ENCODE measurements at regions not wholly inside any gene's neighbourhood (a gene's known extent, or its start where the extent isn't known, plus 50 kb on each side); places are given as distances from the start of the nearest gene placed in this dataset.
"Not testable (repeated sequence)": the region's sequence is repeated elsewhere in the genome, so short reads cannot be mapped to it uniquely, and the experiment has no call there.

GRCh38 chr3:63090656-63091055 lies 187.5 kb upstream of the SYNPR start:
- no peak overlapping the region for H3K4me3 Mint-ChIP-seq
- ATAC-seq (no peak), DNase-seq (ENCODE audit: low spot score in 2 of 2) (no peak)
- H3K27ac Mint-ChIP-seq = no peak overlapping the region
- peaks cover 10% of the 10 kb centered on the region for H3K9me3 Mint-ChIP-seq
- no peaks in the 10 kb centered on the region for H3K36me3 Mint-ChIP-seq
- no peaks in the 10 kb centered on the region for H3K4me1 Mint-ChIP-seq

DNA sequence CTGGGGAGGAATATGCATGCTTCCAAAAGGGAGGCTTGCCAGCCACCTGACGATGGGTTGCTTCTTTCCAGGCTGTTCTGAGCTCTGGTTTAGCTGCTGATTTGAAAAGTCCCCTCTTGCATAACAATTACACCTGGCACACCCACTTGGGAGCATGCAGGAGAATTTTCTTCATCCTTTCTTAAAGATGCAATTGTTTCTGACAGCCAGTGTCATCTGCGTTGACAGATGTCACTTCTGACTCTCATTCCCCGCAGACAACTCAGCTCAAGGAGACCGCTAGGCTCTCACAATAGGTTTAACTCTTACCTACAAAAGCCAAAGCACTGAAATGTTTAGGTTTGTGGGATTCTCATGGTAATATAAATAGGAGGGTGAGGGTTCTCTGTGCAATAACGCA lies 185.6 kb upstream of the SYNPR start:
- H3K4me1 Mint-ChIP-seq = no peaks in the 10 kb centered on the region
- H3K27ac Mint-ChIP-seq = no peak overlapping the region
- no peak overlapping the region for H3K4me3 Mint-ChIP-seq
- DNase-seq (ENCODE audit: low spot score in 2 of 2) = no peak
- H3K9me3 Mint-ChIP-seq = peaks cover 8% of the 10 kb centered on the region
- H3K36me3 Mint-ChIP-seq = no peaks in the 10 kb centered on the region
- ATAC-seq = no peak

DNA sequence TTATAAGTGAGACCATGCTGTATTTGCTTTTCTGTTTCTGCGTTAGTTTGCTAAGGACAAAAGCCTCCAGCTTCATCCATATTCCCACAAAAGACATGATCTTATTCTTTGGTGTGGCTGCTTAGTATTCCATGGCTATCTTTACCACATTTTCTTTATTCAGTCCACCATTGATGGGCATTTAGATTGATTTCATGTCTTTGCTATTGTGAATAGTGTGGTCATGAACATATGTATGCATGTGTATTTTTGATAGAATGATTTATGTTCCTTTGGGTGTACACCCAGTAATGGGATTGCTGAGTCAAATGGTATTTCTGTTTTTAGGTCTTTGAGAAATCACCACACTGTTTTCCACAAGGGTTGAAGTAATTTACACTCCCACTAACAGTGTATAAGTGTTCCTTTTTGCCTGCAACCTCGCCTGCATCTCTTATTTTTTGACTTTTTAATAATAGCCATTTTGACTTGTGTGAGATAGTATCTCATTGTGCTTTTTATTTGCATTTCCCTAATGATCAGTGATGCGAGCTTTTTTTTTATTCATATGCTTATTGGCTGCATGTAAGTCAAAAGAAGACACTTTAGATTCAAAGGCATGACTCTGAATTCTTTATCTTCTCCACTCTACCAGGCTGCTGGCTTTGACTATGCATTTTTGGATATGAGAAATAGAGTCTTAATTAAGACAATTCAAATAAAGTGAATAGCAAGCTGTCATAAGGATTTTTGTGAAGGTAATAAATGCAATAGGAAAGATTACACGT lies 183.3 kb upstream of the SYNPR start:
- peaks cover 5% of the 10 kb centered on the region for H3K9me3 Mint-ChIP-seq
- DNase-seq (ENCODE audit: low spot score in 2 of 2) (no peak), ATAC-seq (no peak)
- no peak overlapping the region for H3K4me3 Mint-ChIP-seq
- H3K27ac Mint-ChIP-seq = no peak overlapping the region
- no peaks in the 10 kb centered on the region for H3K4me1 Mint-ChIP-seq
- H3K36me3 Mint-ChIP-seq = no peaks in the 10 kb centered on the region

GRCh38 chr3:63096248-63097058 lies 181.7 kb upstream of the SYNPR start:
- H3K36me3 Mint-ChIP-seq = no peaks in the 10 kb centered on the region
- H3K4me3 Mint-ChIP-seq = no peak overlapping the region
- no peaks in the 10 kb centered on the region for H3K4me1 Mint-ChIP-seq
- ATAC-seq = no peak
- no peak for DNase-seq (ENCODE audit: low spot score in 2 of 2)
- peaks cover 5% of the 10 kb centered on the region for H3K9me3 Mint-ChIP-seq
- no peak overlapping the region for H3K27ac Mint-ChIP-seq

DNA sequence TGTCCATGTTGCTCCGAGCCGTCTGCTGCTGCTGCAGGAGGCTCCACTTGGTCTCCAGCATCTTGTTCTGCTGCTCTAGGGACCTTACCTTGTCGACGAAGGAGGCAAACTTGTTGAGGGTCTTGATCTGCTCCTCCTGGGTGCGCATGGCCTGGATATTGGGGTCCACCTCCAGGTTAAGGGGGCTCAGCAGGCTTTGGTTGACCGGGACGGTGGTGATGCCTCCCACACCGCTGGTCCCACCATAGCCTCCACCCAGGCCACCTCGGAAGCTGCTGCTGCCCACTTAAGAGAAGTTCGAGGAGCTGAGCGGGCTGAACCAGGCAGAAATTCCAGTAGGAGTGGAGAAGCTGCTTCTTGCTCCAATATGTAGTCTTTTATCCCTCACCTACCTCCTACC lies 180.7 kb upstream of the SYNPR start:
- ATAC-seq = no peak

DNA sequence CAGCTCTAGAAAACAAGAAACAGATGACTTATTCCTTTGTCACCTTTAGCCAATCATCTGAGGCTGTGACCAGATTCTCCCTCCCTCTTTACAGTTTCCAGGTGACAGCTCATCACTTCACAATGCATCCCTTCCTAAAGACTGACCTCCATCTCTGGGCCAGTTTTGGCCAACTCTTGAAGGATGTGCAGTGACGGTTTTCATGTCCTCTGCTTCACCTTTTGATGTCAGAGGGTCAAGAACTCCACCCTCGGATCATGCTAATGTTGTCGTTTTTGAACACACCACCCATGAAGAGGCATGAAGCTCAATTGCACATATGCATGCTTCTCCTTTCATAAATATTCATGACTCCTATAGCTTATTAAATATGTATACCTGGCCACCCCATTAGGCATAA lies 161.2 kb upstream of the SYNPR start:
- ATAC-seq (no peak), DNase-seq (ENCODE audit: low spot score in 2 of 2) (no peak)
- Mint-ChIP-seq H3K4me1 (no peaks in the 10 kb centered on the region), H3K4me3 (no peak overlapping the region), H3K36me3 (no peaks in the 10 kb centered on the region), H3K27ac (no peak overlapping the region), H3K9me3 (peaks cover 15% of the 10 kb centered on the region)

More for the DNA sequence above, 180.7 kb upstream of the SYNPR start:
- no peak overlapping the region for H3K27ac Mint-ChIP-seq
- H3K4me1 Mint-ChIP-seq = no peaks in the 10 kb centered on the region
- peaks cover 5% of the 10 kb centered on the region for H3K9me3 Mint-ChIP-seq
- H3K36me3 Mint-ChIP-seq = no peaks in the 10 kb centered on the region
- no peak overlapping the region for H3K4me3 Mint-ChIP-seq
- DNase-seq (ENCODE audit: low spot score in 2 of 2) = no peak

DNA sequence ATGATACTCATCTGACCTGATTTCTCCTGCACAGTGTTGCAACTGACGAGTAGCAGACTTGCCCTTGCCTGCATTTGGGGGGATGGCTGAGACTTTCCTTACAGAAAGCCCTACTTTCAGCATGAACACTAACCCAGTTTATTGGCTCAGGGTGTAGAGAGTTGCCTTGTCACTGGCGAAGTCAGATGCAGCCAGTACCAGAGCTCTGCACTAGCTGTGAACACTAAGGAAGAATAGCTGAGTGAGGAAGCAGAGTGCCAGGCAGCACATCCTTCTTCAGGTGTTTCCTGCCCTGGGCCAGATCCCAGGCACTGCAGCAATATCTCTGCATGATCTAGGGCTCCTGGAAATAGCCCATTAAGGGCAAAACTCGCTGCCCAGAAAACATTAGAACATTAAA lies 154.0 kb upstream of the SYNPR start:
- Mint-ChIP-seq H3K4me3 (no peak overlapping the region), H3K4me1 (no peaks in the 10 kb centered on the region)

GRCh38 chr3:63126530-63126929 lies 151.6 kb upstream of the SYNPR start:
- no peak for DNase-seq (ENCODE audit: low spot score in 2 of 2)
- peaks cover 8% of the 10 kb centered on the region for H3K9me3 Mint-ChIP-seq
- no peak overlapping the region for H3K4me3 Mint-ChIP-seq
- no peaks in the 10 kb centered on the region for H3K4me1 Mint-ChIP-seq
- no peak for ATAC-seq
- no peaks in the 10 kb centered on the region for H3K36me3 Mint-ChIP-seq
- H3K27ac Mint-ChIP-seq = no peak overlapping the region

More for the DNA sequence above, 154.0 kb upstream of the SYNPR start:
- Mint-ChIP-seq H3K9me3 (peaks cover 11% of the 10 kb centered on the region), H3K27ac (no peak overlapping the region), H3K36me3 (no peaks in the 10 kb centered on the region)
- no peak for ATAC-seq
- no peak for DNase-seq (ENCODE audit: low spot score in 2 of 2)

DNA sequence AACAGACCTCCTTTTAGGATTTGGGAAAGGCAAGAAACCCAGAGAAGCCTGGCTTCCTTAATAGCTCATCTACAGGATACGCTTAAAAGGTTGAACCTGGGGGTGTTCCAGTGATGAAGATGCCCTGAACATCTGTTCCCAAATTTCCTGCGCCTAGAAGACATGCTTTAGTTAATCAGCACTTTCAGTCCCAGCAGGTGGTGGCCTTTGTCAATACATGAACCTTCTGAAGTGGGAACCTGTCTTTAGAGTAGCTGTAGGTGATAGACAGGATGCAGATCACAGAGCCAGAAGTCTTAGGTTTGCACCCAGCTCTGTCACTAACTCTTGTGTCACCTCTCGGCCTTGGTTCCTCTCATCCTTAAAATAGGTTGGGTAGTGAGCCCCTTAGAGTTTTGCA lies 149.7 kb upstream of the SYNPR start:
- no peak for ATAC-seq
- no peaks in the 10 kb centered on the region for H3K4me1 Mint-ChIP-seq
- no peak overlapping the region for H3K27ac Mint-ChIP-seq
- peaks cover 2% of the 10 kb centered on the region for H3K9me3 Mint-ChIP-seq
- H3K4me3 Mint-ChIP-seq = no peak overlapping the region
- H3K36me3 Mint-ChIP-seq = no peaks in the 10 kb centered on the region
- DNase-seq (ENCODE audit: low spot score in 2 of 2) = no peak

DNA sequence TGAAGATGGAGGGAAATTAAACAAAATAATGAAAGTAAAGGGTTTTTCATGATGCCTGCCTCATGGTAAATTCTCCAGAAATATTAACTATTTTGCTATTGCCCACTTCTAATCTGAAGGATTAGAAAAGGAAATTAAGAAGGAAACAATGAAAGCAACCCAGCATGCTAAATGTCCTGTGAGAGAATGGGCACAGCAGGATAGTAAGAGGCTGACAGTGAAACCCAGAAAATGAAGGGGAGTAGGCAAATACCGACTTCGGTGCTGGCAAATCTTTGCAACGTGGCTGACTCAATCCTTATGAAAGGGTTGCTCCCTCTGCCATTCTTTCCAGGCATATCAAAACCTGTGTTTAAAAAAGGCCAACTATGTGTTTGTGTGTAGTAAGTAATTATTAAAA lies 147.5 kb upstream of the SYNPR start:
- no peak overlapping the region for H3K4me3 Mint-ChIP-seq
- H3K27ac Mint-ChIP-seq = no peak overlapping the region
- ATAC-seq (no peak), DNase-seq (ENCODE audit: low spot score in 2 of 2) (no peak)
- peaks cover 9% of the 10 kb centered on the region for H3K9me3 Mint-ChIP-seq
- H3K36me3 Mint-ChIP-seq = no peaks in the 10 kb centered on the region
- no peaks in the 10 kb centered on the region for H3K4me1 Mint-ChIP-seq

- no peaks in the 10 kb centered on the region for H3K36me3 Mint-ChIP-seq
- H3K4me3 Mint-ChIP-seq = no peak overlapping the region
- DNase-seq (ENCODE audit: low spot score in 2 of 2) (no peak), ATAC-seq (no peak)
- no peak overlapping the region for H3K27ac Mint-ChIP-seq
- H3K4me1 Mint-ChIP-seq = no peaks in the 10 kb centered on the region
- H3K9me3 Mint-ChIP-seq = peaks cover 13% of the 10 kb centered on the region
These were observed 145.5 kb upstream of the SYNPR start for GRCh38 chr3:63132461-63133250.

DNA sequence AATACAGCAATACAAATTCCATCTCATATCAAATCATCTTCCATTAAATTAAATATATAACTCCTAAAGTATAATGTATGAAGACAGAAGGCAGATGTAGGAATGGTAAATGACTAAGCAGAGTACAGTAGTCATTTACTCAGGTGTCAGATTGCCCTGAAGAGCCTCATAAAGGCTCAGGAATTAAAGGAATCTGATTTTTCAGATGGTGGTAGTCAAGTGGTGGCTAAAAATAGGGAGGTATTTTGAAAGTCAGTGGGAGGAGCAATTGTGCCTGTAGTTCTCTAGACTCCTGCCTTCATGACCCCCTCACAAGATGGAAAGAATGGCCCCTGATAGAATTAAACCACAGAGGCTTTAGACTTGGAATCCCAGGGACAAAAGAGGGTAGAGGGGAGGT lies 142.7 kb upstream of the SYNPR start:
- Mint-ChIP-seq H3K9me3 (peaks cover 11% of the 10 kb centered on the region), H3K4me1 (no peaks in the 10 kb centered on the region), H3K4me3 (no peak overlapping the region), H3K36me3 (no peaks in the 10 kb centered on the region), H3K27ac (no peak overlapping the region)
- ATAC-seq = no peak
- no peak for DNase-seq (ENCODE audit: low spot score in 2 of 2)

DNA sequence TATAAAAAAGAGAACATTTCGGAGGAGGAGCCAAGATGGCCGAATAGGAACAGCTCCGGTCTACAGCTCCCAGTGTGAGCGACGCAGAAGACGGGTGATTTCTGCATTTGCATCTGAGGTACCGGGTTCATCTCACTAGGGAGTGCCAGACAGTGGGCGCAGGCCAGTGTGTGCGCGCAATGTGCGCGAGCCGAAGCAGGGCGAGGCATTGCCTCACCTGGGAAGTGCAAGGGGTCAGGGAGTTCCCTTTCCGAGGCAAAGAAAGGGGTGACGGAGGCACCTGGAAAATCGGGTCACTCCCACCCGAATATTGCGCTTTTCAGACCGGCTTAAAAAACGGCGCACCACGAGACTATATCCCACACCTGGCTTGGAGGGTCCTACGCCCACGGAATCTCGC lies 141.9 kb upstream of the SYNPR start:
- not testable (repeated sequence) for H3K4me3 Mint-ChIP-seq

GRCh38 chr3:63142681-63143080 lies 135.4 kb upstream of the SYNPR start:
- H3K9me3 Mint-ChIP-seq = peaks cover 6% of the 10 kb centered on the region
- DNase-seq (ENCODE audit: low spot score in 2 of 2) = no peak
- ATAC-seq = no peak
- no peaks in the 10 kb centered on the region for H3K4me1 Mint-ChIP-seq
- no peak overlapping the region for H3K27ac Mint-ChIP-seq
- H3K4me3 Mint-ChIP-seq = no peak overlapping the region
- H3K36me3 Mint-ChIP-seq = no peaks in the 10 kb centered on the region

More for the DNA sequence above, 141.9 kb upstream of the SYNPR start:
- not testable (repeated sequence) for DNase-seq (ENCODE audit: low spot score in 2 of 2); H3K4me1 Mint-ChIP-seq; ATAC-seq; H3K27ac Mint-ChIP-seq; H3K36me3 Mint-ChIP-seq
- peaks cover 11% of the 10 kb centered on the region for H3K9me3 Mint-ChIP-seq

GRCh38 chr3:63146154-63146553 lies 132.0 kb upstream of the SYNPR start:
- H3K27ac Mint-ChIP-seq = no peak overlapping the region
- no peaks in the 10 kb centered on the region for H3K36me3 Mint-ChIP-seq
- no peak overlapping the region for H3K4me3 Mint-ChIP-seq
- H3K9me3 Mint-ChIP-seq = peaks cover 10% of the 10 kb centered on the region
- H3K4me1 Mint-ChIP-seq = no peaks in the 10 kb centered on the region
- DNase-seq (ENCODE audit: low spot score in 2 of 2) (no peak), ATAC-seq (no peak)

All from stimulated activated effector memory CD8-positive, alpha-beta T cell treated with anti-CD3 and anti-CD28 coated beads, Interleukin-12 subunit alpha, Interleukin-12 subunit beta, amount 100 ng/mL, for 72 hours (primary cell).